ENCODE measurements at regions not wholly inside any gene's neighbourhood (a gene's known extent, or its start where the extent isn't known, plus 50 kb on each side); places are given as distances from the start of the nearest gene placed in this dataset.

DNA sequence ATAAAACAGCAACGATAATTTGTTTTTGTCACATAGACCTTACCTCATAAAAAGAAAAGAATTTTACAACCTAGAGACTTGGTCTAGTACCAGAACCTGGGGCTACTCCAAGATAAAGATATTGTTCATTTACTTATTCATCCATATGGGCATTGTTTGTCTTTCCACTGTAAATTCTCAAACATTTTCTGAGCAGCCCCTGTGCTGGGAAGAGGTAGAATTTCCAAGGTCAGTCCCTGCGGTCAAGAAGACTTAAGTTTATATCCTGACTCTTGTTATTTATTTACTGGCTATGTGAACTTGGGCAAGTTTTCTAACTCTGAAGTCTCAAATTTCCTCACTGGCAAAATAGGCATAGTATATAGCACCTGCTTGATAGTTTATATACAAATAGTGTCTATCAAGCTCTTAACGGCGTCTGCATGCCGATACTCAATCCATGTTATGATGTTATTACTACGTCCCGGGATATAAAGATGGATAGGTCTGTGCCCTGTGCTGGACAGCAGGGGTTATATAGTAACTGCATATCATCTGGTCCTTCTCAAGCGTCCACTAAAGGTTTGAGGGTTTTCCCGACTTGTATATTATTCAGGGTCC, 222.1 kb upstream of the TAPT1 start:
- TF ChIP-seq MAX (IDR thresholded peaks at IDR 0.05; ENCODE audit: low read depth), result no peak
- no peak for TF ChIP-seq RAD21 (IDR thresholded peaks at IDR 0.05; ENCODE audit: low read length)
- TF ChIP-seq, protein P1, sequence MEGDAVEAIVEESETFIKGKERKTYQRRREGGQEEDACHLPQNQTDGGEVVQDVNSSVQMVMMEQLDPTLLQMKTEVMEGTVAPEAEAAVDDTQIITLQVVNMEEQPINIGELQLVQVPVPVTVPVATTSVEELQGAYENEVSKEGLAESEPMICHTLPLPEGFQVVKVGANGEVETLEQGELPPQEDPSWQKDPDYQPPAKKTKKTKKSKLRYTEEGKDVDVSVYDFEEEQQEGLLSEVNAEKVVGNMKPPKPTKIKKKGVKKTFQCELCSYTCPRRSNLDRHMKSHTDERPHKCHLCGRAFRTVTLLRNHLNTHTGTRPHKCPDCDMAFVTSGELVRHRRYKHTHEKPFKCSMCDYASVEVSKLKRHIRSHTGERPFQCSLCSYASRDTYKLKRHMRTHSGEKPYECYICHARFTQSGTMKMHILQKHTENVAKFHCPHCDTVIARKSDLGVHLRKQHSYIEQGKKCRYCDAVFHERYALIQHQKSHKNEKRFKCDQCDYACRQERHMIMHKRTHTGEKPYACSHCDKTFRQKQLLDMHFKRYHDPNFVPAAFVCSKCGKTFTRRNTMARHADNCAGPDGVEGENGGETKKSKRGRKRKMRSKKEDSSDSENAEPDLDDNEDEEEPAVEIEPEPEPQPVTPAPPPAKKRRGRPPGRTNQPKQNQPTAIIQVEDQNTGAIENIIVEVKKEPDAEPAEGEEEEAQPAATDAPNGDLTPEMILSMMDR (IDR thresholded peaks at IDR 0.05), result no peak
- TF ChIP-seq USF2 (IDR thresholded peaks at IDR 0.05; ENCODE audit: borderline replicate concordance, low read depth, low read length), result no peak
- no peak for TF ChIP-seq RFX5 (IDR thresholded peaks at IDR 0.05; ENCODE audit: low read length)
- TF ChIP-seq SIN3A (IDR thresholded peaks at IDR 0.05; ENCODE audit: borderline replicate concordance, low read depth, low read length), result no peak
- TF ChIP-seq EP300 (IDR thresholded peaks at IDR 0.05; ENCODE audit: borderline replicate concordance in 1 of 2, low read depth in 1 of 2, low read length in 1 of 2), result no peak
- TF ChIP-seq, protein P2, sequence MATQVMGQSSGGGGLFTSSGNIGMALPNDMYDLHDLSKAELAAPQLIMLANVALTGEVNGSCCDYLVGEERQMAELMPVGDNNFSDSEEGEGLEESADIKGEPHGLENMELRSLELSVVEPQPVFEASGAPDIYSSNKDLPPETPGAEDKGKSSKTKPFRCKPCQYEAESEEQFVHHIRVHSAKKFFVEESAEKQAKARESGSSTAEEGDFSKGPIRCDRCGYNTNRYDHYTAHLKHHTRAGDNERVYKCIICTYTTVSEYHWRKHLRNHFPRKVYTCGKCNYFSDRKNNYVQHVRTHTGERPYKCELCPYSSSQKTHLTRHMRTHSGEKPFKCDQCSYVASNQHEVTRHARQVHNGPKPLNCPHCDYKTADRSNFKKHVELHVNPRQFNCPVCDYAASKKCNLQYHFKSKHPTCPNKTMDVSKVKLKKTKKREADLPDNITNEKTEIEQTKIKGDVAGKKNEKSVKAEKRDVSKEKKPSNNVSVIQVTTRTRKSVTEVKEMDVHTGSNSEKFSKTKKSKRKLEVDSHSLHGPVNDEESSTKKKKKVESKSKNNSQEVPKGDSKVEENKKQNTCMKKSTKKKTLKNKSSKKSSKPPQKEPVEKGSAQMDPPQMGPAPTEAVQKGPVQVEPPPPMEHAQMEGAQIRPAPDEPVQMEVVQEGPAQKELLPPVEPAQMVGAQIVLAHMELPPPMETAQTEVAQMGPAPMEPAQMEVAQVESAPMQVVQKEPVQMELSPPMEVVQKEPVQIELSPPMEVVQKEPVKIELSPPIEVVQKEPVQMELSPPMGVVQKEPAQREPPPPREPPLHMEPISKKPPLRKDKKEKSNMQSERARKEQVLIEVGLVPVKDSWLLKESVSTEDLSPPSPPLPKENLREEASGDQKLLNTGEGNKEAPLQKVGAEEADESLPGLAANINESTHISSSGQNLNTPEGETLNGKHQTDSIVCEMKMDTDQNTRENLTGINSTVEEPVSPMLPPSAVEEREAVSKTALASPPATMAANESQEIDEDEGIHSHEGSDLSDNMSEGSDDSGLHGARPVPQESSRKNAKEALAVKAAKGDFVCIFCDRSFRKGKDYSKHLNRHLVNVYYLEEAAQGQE (IDR thresholded peaks at IDR 0.05; ENCODE audit: low read depth, low read length), result no peak
- no peak for TF ChIP-seq RXRA (IDR thresholded peaks at IDR 0.05; ENCODE audit: borderline replicate concordance, low read depth)
- TF ChIP-seq POLR2AphosphoS5 (IDR thresholded peaks at IDR 0.05; ENCODE audit: low read depth, low read length), result no peak

All from SK-N-SH (cell line).